ENCODE measurements at regions not wholly inside any gene's neighbourhood (a gene's known extent, or its start where the extent isn't known, plus 50 kb on each side); places are given as distances from the start of the nearest gene placed in this dataset.

GRCh38 chr9:78505546-78505945, 208.6 kb downstream of the PSAT1 start:
- no peak for TF ChIP-seq MAX (IDR thresholded peaks at IDR 0.05; ENCODE audit: insufficient read depth, insufficient read length)
- TF ChIP-seq POLR2A (IDR thresholded peaks at IDR 0.05; ENCODE audit: low read depth, low read length), result no peak
- no peak for TF ChIP-seq EZH2 (IDR thresholded peaks at IDR 0.05; ENCODE audit: borderline replicate concordance, low read depth, low read length, severe bottlenecking)
- TF ChIP-seq FOS (IDR thresholded peaks at IDR 0.05; ENCODE audit: borderline replicate concordance, insufficient read depth, low read length), result no peak
- TF ChIP-seq CTCF (IDR thresholded peaks at IDR 0.05; ENCODE audit: extremely low read depth in 1 of 2, insufficient read depth in 1 of 2, low read depth in 1 of 2, low read length in 2 of 2), result no peak
- TF ChIP-seq POLR2AphosphoS5 (IDR thresholded peaks at IDR 0.05; ENCODE audit: insufficient read depth, low read depth, low read length), result no peak
- no peak for TF ChIP-seq MYC (IDR thresholded peaks at IDR 0.05; ENCODE audit: low read depth, low read length)
- TF ChIP-seq JUN (IDR thresholded peaks at IDR 0.05; ENCODE audit: borderline replicate concordance, insufficient read depth, insufficient read length, low read depth), result no peak
- TF ChIP-seq GATA2 (IDR thresholded peaks at IDR 0.05; ENCODE audit: insufficient read depth, insufficient read length, low read depth, low read length), result no peak
- DNase-seq (ENCODE audit: low read depth, low spot score), result no peak
- no peak overlapping the region for H3K4me2 ChIP-seq (ENCODE audit: insufficient read depth, low read length)
- no TSS peak for BruUV-seq (replicated peaks)
- H3K4me3 ChIP-seq (replicated peaks in 1 of 3; ENCODE audit: insufficient read depth in 1 of 3, low read depth in 1 of 3, low read length in 3 of 3), result no peak overlapping the region
- no peak overlapping the region for H2AFZ ChIP-seq (ENCODE audit: low read depth, low read length)
- H3K9me1 ChIP-seq (replicated peaks; ENCODE audit: control insufficient read depth, extremely low read depth, insufficient read depth, low read length), result no peaks in the 10 kb centered on the region
- dilution Hi-C loops (cut with MboI; ENCODE audit: extremely low pct_ligation_motif_present, low sequenced_read_pairs), result no loop called here
- CTCF ChIA-PET, result no interaction called here
- FAIRE-seq, result no peak
- no peaks in the 10 kb centered on the region for H3K36me3 ChIP-seq (ENCODE audit: control insufficient read depth in 2 of 2, extremely low read depth in 1 of 2, insufficient read depth in 2 of 2, low read length in 2 of 2)
- no peaks in the 10 kb centered on the region for H3K4me1 ChIP-seq (ENCODE audit: control insufficient read depth, extremely low read depth, insufficient read depth, low read length)
- no peak overlapping the region for H3K27ac ChIP-seq (ENCODE audit: insufficient read depth, low read depth, low read length)
- no peaks in the 10 kb centered on the region for H4K20me1 ChIP-seq (replicated peaks; ENCODE audit: control insufficient read depth, extremely low read depth, insufficient read depth, low read length)
- POLR2A ChIA-PET, result no interaction called here
- intact Hi-C loops (cut with micrococcal nuclease), result no loop called here
- no peaks in the 10 kb centered on the region for H3K79me2 ChIP-seq (ENCODE audit: control insufficient read depth, insufficient read depth, low read length)
- H3K27me3 ChIP-seq (ENCODE audit: control insufficient read depth in 2 of 2, insufficient read depth in 2 of 2, low read length in 2 of 2), result no peaks in the 10 kb centered on the region
- no peak overlapping the region for H3K9ac ChIP-seq (replicated peaks; ENCODE audit: extremely low read depth, insufficient read depth, low read length)
- H3K9me3 ChIP-seq (replicated peaks; ENCODE audit: control insufficient read depth, insufficient read depth, low read length), result no peaks in the 10 kb centered on the region
